H9 (cell line): ENCODE measurements at regions not wholly inside any gene's neighbourhood (a gene's known extent, or its start where the extent isn't known, plus 50 kb on each side); places are given as distances from the start of the nearest gene placed in this dataset.
A peak's percentile ranks its signal among the peaks of the same experiment; 100 is the strongest.

ENCODE experiments used
- DNase-seq: peaks from one replicate; pipeline ENCODE4 v3.0.0-alpha.2; 2017
- H2AFZ ChIP-seq: one replicate; pipeline ENCODE4 v1.6.1; 2013; ENCODE audit warnings: mild to moderate bottlenecking, low read length, control low read depth, moderate library complexity
- H2AK5ac ChIP-seq: 2 replicates; pipeline ENCODE4 v1.6.1; 2013; ENCODE audit warnings: low read length, control low read depth, mixed read lengths; ENCODE audit not compliant: insufficient read length
- H2BK120ac ChIP-seq: one replicate; pipeline ENCODE4 v1.6.1; 2013; ENCODE audit warnings: low read depth, mild to moderate bottlenecking, low read length, control low read depth, inconsistent platforms; ENCODE audit not compliant: poor library complexity, severe bottlenecking
- H2BK12ac ChIP-seq: 2 replicates; pipeline ENCODE4 v1.6.1; 2013; ENCODE audit warnings: low read length, control low read depth, mixed read lengths, low read depth; ENCODE audit not compliant: insufficient read length
- H2BK15ac ChIP-seq: 2 replicates; pipeline ENCODE4 v1.6.1; 2013; ENCODE audit warnings: low read depth, low read length, control low read depth
- H2BK20ac ChIP-seq: one replicate; pipeline ENCODE4 v1.6.1; 2013; ENCODE audit warnings: low read depth, mild to moderate bottlenecking, low read length, control low read depth, inconsistent platforms; ENCODE audit not compliant: poor library complexity, severe bottlenecking
- H2BK5ac ChIP-seq: 2 replicates; pipeline ENCODE4 v1.6.1; 2013; ENCODE audit warnings: low read length, control low read depth, mixed read lengths; ENCODE audit not compliant: insufficient read length
- H3K14ac ChIP-seq: 2 replicates; pipeline ENCODE4 v1.6.1; 2013; ENCODE audit warnings: low read length, control low read depth; ENCODE audit not compliant: insufficient read depth
- H3K18ac ChIP-seq: 2 replicates; pipeline ENCODE4 v1.6.1; 2013; ENCODE audit warnings: low read depth, mild to moderate bottlenecking, mixed read lengths, low read length, control low read depth; ENCODE audit not compliant: insufficient read length
- H3K23ac ChIP-seq: 2 replicates; pipeline ENCODE4 v1.6.1; 2013; ENCODE audit warnings: low read length, control low read depth, mixed read lengths, low read depth; ENCODE audit not compliant: insufficient read length
- H3K23me2 ChIP-seq: 2 replicates; pipeline ENCODE4 v1.6.1; 2013; ENCODE audit warnings: low read depth, mild to moderate bottlenecking, mixed read lengths, low read length, control low read depth; ENCODE audit not compliant: insufficient read length, poor library complexity, severe bottlenecking
- H3K27ac ChIP-seq: 2 replicates; pipeline ENCODE4 v1.5.1; 2013; ENCODE audit warnings: low read length, control low read depth, mixed read lengths, low read depth; ENCODE audit not compliant: insufficient read length
- H3K27me3 ChIP-seq: 2 replicates; pipeline ENCODE4 v1.6.1; 2013; ENCODE audit warnings: low read length, control low read depth, inconsistent platforms; ENCODE audit not compliant: insufficient read depth
- H3K4ac ChIP-seq: 2 replicates; pipeline ENCODE4 v1.6.1; 2013; ENCODE audit warnings: low read depth, mild to moderate bottlenecking, control low read depth, inconsistent platforms, low read length, moderate library complexity
- H3K4me1 ChIP-seq: 2 replicates; pipeline ENCODE4 v1.6.1; 2013; ENCODE audit warnings: low read length, control low read depth, inconsistent platforms; ENCODE audit not compliant: insufficient read depth
- H3K4me2 ChIP-seq: 2 replicates; pipeline ENCODE4 v1.6.1; 2013; ENCODE audit warnings: low read length, control low read depth, mixed read lengths; ENCODE audit not compliant: insufficient read length, insufficient read depth
- H3K56ac ChIP-seq: 2 replicates; pipeline ENCODE4 v1.6.1; 2013; ENCODE audit warnings: low read depth, mild to moderate bottlenecking, mixed read lengths, low read length, control low read depth; ENCODE audit not compliant: insufficient read length
- H3K79me1 ChIP-seq: 2 replicates; pipeline ENCODE4 v1.6.1; 2013; ENCODE audit warnings: low read depth, mild to moderate bottlenecking, moderate library complexity, low read length, control low read depth, inconsistent platforms; ENCODE audit not compliant: insufficient read depth, poor library complexity, severe bottlenecking
- H3K79me2 ChIP-seq: 2 replicates; pipeline ENCODE4 v1.6.1; 2013; ENCODE audit warnings: low read length, control low read depth, inconsistent platforms; ENCODE audit not compliant: insufficient read depth
- H3K9ac ChIP-seq: 2 replicates; pipeline ENCODE4 v1.6.1; 2013; ENCODE audit warnings: low read length, control low read depth, mixed read lengths; ENCODE audit not compliant: insufficient read length; ENCODE audit errors: extremely low read depth
- H3K9me3 ChIP-seq: one replicate; pipeline ENCODE4 v1.6.1; 2013; ENCODE audit warnings: low read depth, low read length, inconsistent platforms; ENCODE audit not compliant: control insufficient read depth
- H3T11ph ChIP-seq: one replicate; pipeline ENCODE4 v1.6.1; 2013; ENCODE audit warnings: mild to moderate bottlenecking, low read length, control low read depth, inconsistent platforms
- H4K20me1 ChIP-seq: one replicate; pipeline ENCODE4 v1.6.1; 2013; ENCODE audit not compliant: control insufficient read depth, insufficient read length, insufficient read depth
- H4K5ac ChIP-seq: 2 replicates; pipeline ENCODE4 v1.6.1; 2013; ENCODE audit warnings: low read depth, mild to moderate bottlenecking, mixed read lengths, low read length, control low read depth; ENCODE audit not compliant: insufficient read length
- H4K8ac ChIP-seq: replicated peaks from 2 replicates; pipeline ENCODE4 v1.6.1; 2013; ENCODE audit warnings: low read length, control low read depth, mixed read lengths, low read depth; ENCODE audit not compliant: insufficient read length
- H4K91ac ChIP-seq: 2 replicates; pipeline ENCODE4 v1.6.1; 2013; ENCODE audit warnings: low read depth, mild to moderate bottlenecking, moderate library complexity, mixed read lengths, low read length, control low read depth; ENCODE audit not compliant: insufficient read length
- H3K27ac Mint-ChIP-seq, 3 experiments: 2 replicates in 2 of 3; 3 replicates in 1 of 3; pipeline ENCODE4 v1.8.0; 2020 to 2021; ENCODE audit warnings: mixed read lengths in 3 of 3, mild to moderate bottlenecking in 1 of 3, moderate library complexity in 1 of 3
- H3K27me3 Mint-ChIP-seq: 2 replicates; pipeline ENCODE4 v1.8.0; 2021; ENCODE audit warnings: low read depth, mild to moderate bottlenecking, moderate library complexity, mixed read lengths
- H3K36me3 Mint-ChIP-seq, 3 experiments: 2 replicates in 2 of 3; 3 replicates in 1 of 3; pipeline ENCODE4 v1.8.0; 2020 to 2021; ENCODE audit warnings: low read depth in 3 of 3, mixed read lengths in 3 of 3; ENCODE audit not compliant: insufficient read depth in 1 of 3
- H3K4me1 Mint-ChIP-seq, 2 experiments: 2 replicates each; pipeline ENCODE4 v1.8.0; 2020; ENCODE audit warnings: mixed read lengths in 2 of 2
- H3K4me3 Mint-ChIP-seq, 2 experiments: 2 replicates in 1 of 2; 3 replicates in 1 of 2; pipeline ENCODE4 v1.8.0; 2020 to 2021; ENCODE audit warnings: mild to moderate bottlenecking in 2 of 2, mixed read lengths in 2 of 2, moderate library complexity in 1 of 2
- H3K9me3 Mint-ChIP-seq, 2 experiments: 2 replicates in 1 of 2; 3 replicates in 1 of 2; pipeline ENCODE4 v1.8.0; 2020; ENCODE audit warnings: mild to moderate bottlenecking in 2 of 2, mixed read lengths in 2 of 2, moderate library complexity in 1 of 2
- CTCF ChIP-seq: fragments of 200-600 bp; sonication (generic); conservative IDR thresholded peaks from 3 replicates; pipeline ENCODE4 v1.8.0; 2021; ENCODE audit warnings: antibody characterized with exemption, mild to moderate bottlenecking
- WGBS: extraction: QIAGEN DNeasy Blood & Tissue Kit; methylation state at CpG from one replicate; pipeline ENCODE4 v1.1.7; 2013; ENCODE audit warnings: missing lambda C conversion rate, low lambda C conversion rate, mixed read lengths; ENCODE audit not compliant: insufficient read length; ENCODE audit errors: extremely low coverage; 5-methylcytosine and 5-hydroxymethylcytosine counted together

GRCh38 chr17:36827081-36827480 is 110.2 kb upstream of the LHX1 start:
- Histone ChIP-seq H3K56ac (no peak overlapping the region), H2BK20ac (no peak overlapping the region), H4K20me1 (no peaks in the 10 kb centered on the region), H4K8ac (no peak overlapping the region), H2AK5ac (no peak overlapping the region), H2BK5ac (no peak overlapping the region), H3K18ac (no peak overlapping the region), H3K23ac (no peak overlapping the region), H4K5ac (no peak overlapping the region), H2BK15ac (no peak overlapping the region), H3K23me2 (no peaks in the 10 kb centered on the region), H3K27ac (no peak overlapping the region), H2BK12ac (no peak overlapping the region), H3K79me1 (no peaks in the 10 kb centered on the region), H3K27me3 (no peaks in the 10 kb centered on the region), H3K9me3 (no peaks in the 10 kb centered on the region), H3T11ph (no peak overlapping the region), H2AFZ (no peak overlapping the region), H3K4ac (no peak overlapping the region), H3K4me1 (no peaks in the 10 kb centered on the region), H3K79me2 (no peaks in the 10 kb centered on the region), H2BK120ac (no peak overlapping the region), H3K9ac (no peak overlapping the region), H3K14ac (no peak overlapping the region), H3K4me2 (no peak overlapping the region), H4K91ac (no peak overlapping the region)
- peaks cover 20 to 36% of the 10 kb centered on the region in 2 experiments for H3K4me1 Mint-ChIP-seq
- peak overlapping the region in 1 of 2 experiments; percentile 9; a peak in 1 of 5 replicates for H3K4me3 Mint-ChIP-seq
- peaks cover 11% of the 10 kb centered on the region for H3K27me3 Mint-ChIP-seq
- TF ChIP-seq CTCF, result no peak
- no peaks in the 10 kb centered on the region; a peak in 1 of 5 replicates for H3K9me3 Mint-ChIP-seq
- H3K27ac Mint-ChIP-seq, result no peak overlapping the region
- no peaks in the 10 kb centered on the region for H3K36me3 Mint-ChIP-seq
- DNase-seq, result no peak
- no CpG with 5 or more reads among the region's 10 CpGs for WGBS
